ENCODE measurements at regions not wholly inside any gene's neighbourhood (a gene's known extent, or its start where the extent isn't known, plus 50 kb on each side); places are given as distances from the start of the nearest gene placed in this dataset.

GRCh38 chr13:99863789-99864626 is 107.6 kb downstream of the ZIC5 start:
- Histone ChIP-seq H3K36me3 (no peaks in the 10 kb centered on the region), H3K4me3 (no peak overlapping the region), H3K4me1 (no peaks in the 10 kb centered on the region), H3K27me3 (no peaks in the 10 kb centered on the region), H3K9me3 (no peaks in the 10 kb centered on the region), H3K27ac (no peak overlapping the region)
- no peak for DNase-seq
- ATAC-seq: no peak
- intact Hi-C loops (cut with DNase I): no loop called here
- no peak for TF ChIP-seq CTCF (IDR thresholded peaks at IDR 0.05)

DNA sequence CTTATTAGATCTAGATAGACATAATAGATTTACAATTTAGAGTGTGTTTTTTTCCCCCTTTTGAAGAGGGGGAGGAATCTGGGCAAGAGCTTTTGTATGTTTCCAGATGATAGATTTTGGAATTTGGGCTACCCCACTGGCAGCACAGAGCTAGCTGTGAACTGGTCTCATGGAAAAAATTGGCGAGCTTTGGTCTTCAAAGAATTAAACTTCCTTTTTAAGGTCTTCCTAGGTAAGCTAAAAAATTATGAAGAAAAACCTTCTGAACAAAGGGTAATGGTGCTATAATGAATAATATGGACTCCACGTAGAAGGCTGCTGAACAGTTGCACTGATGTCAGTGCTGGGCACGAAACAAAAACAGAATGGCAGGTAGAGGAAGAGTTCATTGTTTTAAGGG is 109.3 kb downstream of the ZIC5 start:
- TF ChIP-seq CTCF (IDR thresholded peaks at IDR 0.05): no peak
- H3K36me3 ChIP-seq: no peaks in the 10 kb centered on the region
- H3K4me3 ChIP-seq: no peak overlapping the region
- ATAC-seq (no peak), DNase-seq (no peak)
- no peaks in the 10 kb centered on the region for H3K4me1 ChIP-seq
- intact Hi-C loops (cut with DNase I): no loop called here
- no peak overlapping the region for H3K27ac ChIP-seq
- no peaks in the 10 kb centered on the region for H3K9me3 ChIP-seq
- H3K27me3 ChIP-seq: no peaks in the 10 kb centered on the region

GRCh38 chr13:99861771-99862170 is 109.8 kb downstream of the ZIC5 start:
- Histone ChIP-seq H3K4me1 (no peaks in the 10 kb centered on the region), H3K4me3 (no peak overlapping the region), H3K36me3 (no peaks in the 10 kb centered on the region), H3K27ac (no peak overlapping the region), H3K27me3 (no peaks in the 10 kb centered on the region), H3K9me3 (no peaks in the 10 kb centered on the region)
- DNase-seq (no peak), ATAC-seq (no peak)
- intact Hi-C loops (cut with DNase I): no loop called here
- TF ChIP-seq CTCF (IDR thresholded peaks at IDR 0.05): no peak

DNA sequence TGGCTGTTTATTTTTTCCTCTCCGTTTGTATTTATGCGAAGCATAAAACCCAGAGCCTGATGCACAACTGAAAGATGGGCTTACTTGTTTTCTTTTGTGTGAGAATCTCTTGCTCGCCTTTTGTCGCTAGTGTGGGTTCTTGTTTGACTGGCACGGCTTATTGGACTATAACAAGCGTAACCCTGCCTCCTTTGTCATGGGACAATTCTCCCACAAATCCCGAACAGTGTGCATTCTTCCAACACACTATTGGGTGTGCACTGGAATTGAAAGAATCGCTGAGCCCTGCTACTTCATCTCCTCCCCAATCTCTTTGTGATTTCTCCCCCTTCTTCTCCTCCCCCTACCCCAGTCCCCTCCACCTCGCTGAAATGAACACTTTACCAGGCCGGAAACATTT is 110.8 kb downstream of the ZIC5 start:
- no peak for ATAC-seq
- no peaks in the 10 kb centered on the region for H3K27me3 ChIP-seq
- H3K4me1 ChIP-seq: no peaks in the 10 kb centered on the region
- no peaks in the 10 kb centered on the region for H3K9me3 ChIP-seq
- no peaks in the 10 kb centered on the region for H3K36me3 ChIP-seq
- intact Hi-C loops (cut with DNase I): no loop called here
- no peak overlapping the region for H3K27ac ChIP-seq
- no peak for TF ChIP-seq CTCF (IDR thresholded peaks at IDR 0.05)
- no peak overlapping the region for H3K4me3 ChIP-seq
- DNase-seq: no peak

GRCh38 chr13:99859178-99860177 is 112.1 kb downstream of the ZIC5 start:
- no peak for ATAC-seq
- no peak for TF ChIP-seq CTCF (IDR thresholded peaks at IDR 0.05)
- no peaks in the 10 kb centered on the region for H3K9me3 ChIP-seq
- H3K4me3 ChIP-seq: no peak overlapping the region
- H3K27me3 ChIP-seq: no peaks in the 10 kb centered on the region
- H3K4me1 ChIP-seq: no peaks in the 10 kb centered on the region
- no peak overlapping the region for H3K27ac ChIP-seq
- intact Hi-C loops (cut with DNase I): no loop called here
- H3K36me3 ChIP-seq: no peaks in the 10 kb centered on the region
- no peak for DNase-seq

All from upper lobe of right lung (tissue), 1 donor.